ENCODE measurements at regions not wholly inside any gene's neighbourhood (a gene's known extent, or its start where the extent isn't known, plus 50 kb on each side); places are given as distances from the start of the nearest gene placed in this dataset.
"Not testable (repeated sequence)": the region's sequence is repeated elsewhere in the genome, so short reads cannot be mapped to it uniquely, and the experiment has no call there.

DNA sequence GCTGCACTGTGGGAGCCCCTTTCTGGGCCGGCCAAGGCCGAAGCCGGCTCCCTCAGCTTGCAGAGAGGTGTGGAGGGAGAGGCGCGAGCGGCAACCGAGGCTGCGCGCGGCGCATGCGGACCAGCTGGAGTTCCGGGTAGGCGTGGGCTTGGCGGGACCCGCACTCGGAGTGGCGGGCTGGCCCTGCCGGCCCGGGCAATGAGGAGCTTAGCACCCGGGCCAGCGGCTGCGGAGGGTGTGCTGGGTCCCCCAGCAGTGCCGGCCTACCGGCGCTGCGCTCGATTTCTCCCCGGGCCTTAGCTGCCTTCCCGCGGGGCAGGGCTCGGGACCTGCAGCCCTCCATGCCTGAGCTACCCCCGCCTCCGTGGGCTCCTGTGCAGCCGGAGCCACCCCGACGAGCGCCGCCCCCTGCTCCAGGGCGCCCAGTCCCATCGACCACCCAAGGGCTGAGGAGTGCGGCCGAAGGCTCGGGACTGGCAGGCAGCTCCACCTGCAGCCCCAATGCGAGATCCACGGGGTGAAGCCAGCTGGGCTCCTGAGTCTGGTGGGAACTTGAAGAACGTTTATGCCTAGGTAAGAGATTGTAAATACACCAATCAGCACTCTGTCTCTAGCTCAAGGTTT, 777.9 kb downstream of the CDH11 start:
- not testable (repeated sequence) for TF ChIP-seq EZH2 (IDR thresholded peaks at IDR 0.05; ENCODE audit: borderline replicate concordance); EZH2phosphoT487 (IDR thresholded peaks at IDR 0.05; ENCODE audit: low read depth, severe bottlenecking, unreplicated experiment)
- TF ChIP-seq, protein P1, sequence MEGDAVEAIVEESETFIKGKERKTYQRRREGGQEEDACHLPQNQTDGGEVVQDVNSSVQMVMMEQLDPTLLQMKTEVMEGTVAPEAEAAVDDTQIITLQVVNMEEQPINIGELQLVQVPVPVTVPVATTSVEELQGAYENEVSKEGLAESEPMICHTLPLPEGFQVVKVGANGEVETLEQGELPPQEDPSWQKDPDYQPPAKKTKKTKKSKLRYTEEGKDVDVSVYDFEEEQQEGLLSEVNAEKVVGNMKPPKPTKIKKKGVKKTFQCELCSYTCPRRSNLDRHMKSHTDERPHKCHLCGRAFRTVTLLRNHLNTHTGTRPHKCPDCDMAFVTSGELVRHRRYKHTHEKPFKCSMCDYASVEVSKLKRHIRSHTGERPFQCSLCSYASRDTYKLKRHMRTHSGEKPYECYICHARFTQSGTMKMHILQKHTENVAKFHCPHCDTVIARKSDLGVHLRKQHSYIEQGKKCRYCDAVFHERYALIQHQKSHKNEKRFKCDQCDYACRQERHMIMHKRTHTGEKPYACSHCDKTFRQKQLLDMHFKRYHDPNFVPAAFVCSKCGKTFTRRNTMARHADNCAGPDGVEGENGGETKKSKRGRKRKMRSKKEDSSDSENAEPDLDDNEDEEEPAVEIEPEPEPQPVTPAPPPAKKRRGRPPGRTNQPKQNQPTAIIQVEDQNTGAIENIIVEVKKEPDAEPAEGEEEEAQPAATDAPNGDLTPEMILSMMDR (IDR thresholded peaks at IDR 0.05; ENCODE audit: poor library complexity) = not testable (repeated sequence)
